Activated naive CD4-positive, alpha-beta T cell treated with anti-CD3 and anti-CD28 coated beads, Interleukin-2, amount 50 U/mL, for 72 hours (primary cell): ENCODE measurements at regions not wholly inside any gene's neighbourhood (a gene's known extent, or its start where the extent isn't known, plus 50 kb on each side); places are given as distances from the start of the nearest gene placed in this dataset.

ENCODE experiments used
- ATAC-seq, 2 donors: fragments of 150-1000 bp; cut with Tn5 transposase; 2 replicates each; pipeline ENCODE4 v1.10.0; 2021; ENCODE audit warnings: mild to moderate bottlenecking in 2 of 2, moderate library complexity in 2 of 2
- DNase-seq, 2 donors: peaks; one replicate each; pipeline ENCODE4 v3.0.0; 2021 to 2022; ENCODE audit warnings: low spot score in 2 of 2
- H3K27ac Mint-ChIP-seq, 2 donors: one replicate each; pipeline ENCODE4 v1.8.0; 2022; ENCODE audit warnings: mild to moderate bottlenecking in 2 of 2, mixed read lengths in 2 of 2
- H3K36me3 Mint-ChIP-seq, 2 donors: one replicate each; pipeline ENCODE4 v1.8.0; 2022; ENCODE audit warnings: mixed read lengths in 2 of 2
- H3K9me3 Mint-ChIP-seq, 2 donors: one replicate each; pipeline ENCODE4 v1.8.0; 2022; ENCODE audit warnings: mixed read lengths in 2 of 2

DNA sequence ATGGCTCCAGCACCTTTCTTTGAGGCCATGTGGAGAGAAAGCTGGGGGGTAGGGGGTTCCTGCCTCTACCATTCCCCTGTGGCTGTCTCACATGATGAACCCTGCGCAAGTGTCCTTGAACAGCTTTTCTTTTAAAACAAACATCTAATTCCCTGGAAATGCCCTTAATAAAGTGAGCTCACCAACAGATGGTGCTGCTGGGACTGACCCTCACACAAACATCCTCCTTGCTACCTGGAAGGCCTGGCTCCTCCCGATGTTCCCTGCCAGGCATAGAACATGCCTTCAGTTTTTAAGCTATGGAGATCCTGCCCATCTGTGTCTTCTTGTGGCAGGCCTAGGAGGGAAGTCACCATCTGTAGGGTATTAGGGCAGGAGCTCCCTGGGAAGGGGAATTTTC is 60.7 kb upstream of the GATA6 start:
- ATAC-seq: no peak
- peaks cover 0 to 3% of the 10 kb centered on the region in 2 donors for H3K9me3 Mint-ChIP-seq
- no peak overlapping the region for H3K27ac Mint-ChIP-seq
- no peaks in the 10 kb centered on the region for H3K36me3 Mint-ChIP-seq
- no peak for DNase-seq

DNA sequence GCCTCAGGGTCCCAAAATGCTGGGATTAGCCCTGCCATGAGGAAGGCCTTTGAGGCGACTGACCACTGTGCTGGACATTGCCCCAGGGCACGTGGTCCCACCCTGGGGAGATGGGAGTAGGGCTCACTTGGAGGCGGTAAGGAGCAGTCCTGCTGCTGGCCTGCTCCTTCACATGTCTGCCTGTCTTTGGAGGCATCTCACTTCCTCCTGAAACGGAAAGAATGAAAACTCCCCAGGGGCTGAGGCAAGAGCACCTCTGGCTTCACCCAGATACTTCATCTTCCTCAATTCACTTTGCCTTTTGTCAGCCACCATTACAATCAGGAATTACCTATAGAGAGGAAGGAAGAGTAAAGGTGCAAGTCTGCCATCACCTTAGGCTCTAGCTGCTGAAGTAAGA is 59.9 kb upstream of the GATA6 start:
- H3K36me3 Mint-ChIP-seq: no peaks in the 10 kb centered on the region
- DNase-seq (no peak), ATAC-seq (no peak)
- no peak overlapping the region for H3K27ac Mint-ChIP-seq
- peaks cover 0 to 3% of the 10 kb centered on the region in 2 donors for H3K9me3 Mint-ChIP-seq

DNA sequence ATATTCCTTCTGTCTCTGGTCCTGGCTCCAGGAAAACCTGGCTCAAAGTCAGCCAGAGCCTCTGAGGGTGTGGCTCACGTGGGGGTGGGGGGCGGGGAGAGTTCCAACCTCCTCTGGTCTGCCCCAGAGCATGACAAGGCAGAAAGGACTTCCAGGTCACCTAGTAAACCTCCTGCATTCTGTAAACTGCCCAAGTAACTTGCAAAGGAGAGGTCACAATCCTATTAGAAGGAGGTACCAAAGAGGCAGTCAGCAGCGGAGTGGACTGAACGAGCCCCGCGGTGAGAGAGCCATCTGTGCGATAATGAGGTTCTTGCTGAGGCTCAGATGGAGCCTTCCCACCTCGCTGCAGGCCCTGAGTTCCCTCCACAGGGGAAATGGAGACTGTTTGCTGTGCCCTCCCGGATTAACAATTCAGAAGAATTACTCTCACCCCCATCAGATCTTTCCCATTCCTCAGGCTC is 58.9 kb upstream of the GATA6 start:
- Mint-ChIP-seq H3K27ac (no peak overlapping the region), H3K36me3 (no peaks in the 10 kb centered on the region), H3K9me3 (peaks cover 0 to 3% of the 10 kb centered on the region in 2 donors)
- ATAC-seq (no peak), DNase-seq (no peak)

DNA sequence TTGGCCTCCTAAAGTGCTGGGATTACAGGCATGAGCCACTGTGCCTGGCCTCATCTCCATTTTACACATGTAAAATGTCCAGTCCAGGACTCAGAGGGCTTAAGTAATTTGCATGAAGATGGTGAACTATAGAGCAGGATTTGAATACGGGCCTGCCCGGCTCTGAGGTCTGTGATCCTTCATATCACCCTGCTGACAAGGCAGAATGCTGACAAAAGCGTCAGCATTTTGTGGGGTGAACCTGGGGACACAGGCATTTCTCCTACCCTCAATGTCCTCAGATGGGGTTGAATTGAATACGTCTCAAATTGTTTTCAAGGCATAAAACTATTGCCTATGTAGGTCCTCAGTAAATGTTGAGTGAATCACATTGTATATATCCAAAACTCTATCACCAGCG is 57.2 kb upstream of the GATA6 start:
- DNase-seq: no peak
- no peak overlapping the region for H3K27ac Mint-ChIP-seq
- no peaks in the 10 kb centered on the region for H3K36me3 Mint-ChIP-seq
- no peak for ATAC-seq
- peaks cover 0 to 3% of the 10 kb centered on the region in 2 donors for H3K9me3 Mint-ChIP-seq

DNA sequence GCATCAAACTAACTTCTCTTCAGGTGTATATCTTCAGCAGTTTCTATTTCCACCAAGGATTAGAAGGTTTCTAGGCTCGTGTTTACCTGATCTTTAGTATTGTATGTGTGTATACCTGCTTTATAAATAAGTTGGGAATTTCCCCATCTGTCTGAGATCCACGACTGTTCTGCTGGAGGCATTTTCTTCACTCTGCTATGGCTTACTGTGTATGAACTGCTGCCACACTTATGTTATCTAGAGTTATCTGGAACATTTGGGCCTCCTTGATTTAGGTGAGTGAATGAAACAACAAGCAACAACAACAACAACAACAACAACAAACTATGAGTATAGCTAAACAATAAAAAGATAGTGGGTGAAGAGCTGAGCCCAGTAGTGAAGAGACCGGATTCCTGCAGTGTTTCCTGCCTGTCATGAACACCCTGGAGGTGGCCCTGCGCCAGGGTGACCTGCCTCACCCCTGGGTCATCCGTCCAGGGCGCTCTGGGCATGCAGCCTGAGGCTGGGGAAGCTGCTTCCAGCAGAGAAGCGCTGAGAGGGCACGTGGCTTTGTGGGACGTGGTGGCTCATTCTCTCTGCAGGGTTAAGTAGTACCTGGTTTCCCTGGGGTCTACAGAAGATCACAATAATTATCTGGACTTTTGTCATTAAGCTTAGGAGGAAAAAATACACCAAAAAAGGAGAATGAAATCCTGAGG is 56.1 kb upstream of the GATA6 start:
- peaks cover 0 to 3% of the 10 kb centered on the region in 2 donors for H3K9me3 Mint-ChIP-seq
- no peaks in the 10 kb centered on the region for H3K36me3 Mint-ChIP-seq
- H3K27ac Mint-ChIP-seq: no peak overlapping the region
- ATAC-seq: no peak
- no peak for DNase-seq

DNA sequence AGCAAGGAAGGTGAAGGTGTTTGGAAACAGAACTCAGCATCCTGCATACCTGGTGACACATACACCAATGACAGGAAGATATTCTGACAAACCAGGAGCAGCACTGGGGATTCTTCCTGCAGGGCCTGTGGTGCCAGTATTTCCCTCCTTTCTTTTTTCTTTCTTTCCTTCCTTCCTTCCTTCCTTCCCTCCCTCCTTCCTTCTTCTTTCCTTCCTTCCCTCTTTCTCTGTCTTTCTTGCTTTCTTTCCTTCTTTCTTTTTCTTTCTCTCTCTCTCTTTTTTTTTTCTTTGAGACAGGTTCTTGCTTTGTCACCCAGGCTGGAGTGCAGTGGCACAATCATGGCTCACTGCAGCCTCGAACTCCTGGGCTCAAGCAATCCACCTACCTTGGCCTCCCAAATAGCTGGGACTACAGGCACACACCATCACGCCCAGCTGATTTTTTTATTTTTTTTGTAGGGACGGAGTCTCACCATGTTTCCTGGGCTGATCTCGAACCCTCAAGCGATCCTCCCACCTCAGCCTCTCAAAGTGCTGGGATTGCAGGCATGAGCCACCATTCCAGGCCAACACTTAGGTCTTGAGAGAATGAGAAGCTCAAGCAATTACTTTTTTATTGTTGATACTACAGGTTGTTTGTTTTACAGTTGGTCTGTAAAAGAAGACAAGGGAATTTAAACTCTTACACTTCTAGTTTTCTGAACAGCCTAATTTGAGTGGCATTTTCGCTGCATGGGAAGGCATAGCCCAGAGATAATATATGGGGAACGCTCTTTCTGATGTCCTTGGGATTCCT is 54.7 kb upstream of the GATA6 start:
- Mint-ChIP-seq H3K9me3 (peaks cover 5 to 7% of the 10 kb centered on the region in 2 donors), H3K36me3 (no peaks in the 10 kb centered on the region), H3K27ac (no peak overlapping the region)
- DNase-seq (no peak), ATAC-seq (no peak)

DNA sequence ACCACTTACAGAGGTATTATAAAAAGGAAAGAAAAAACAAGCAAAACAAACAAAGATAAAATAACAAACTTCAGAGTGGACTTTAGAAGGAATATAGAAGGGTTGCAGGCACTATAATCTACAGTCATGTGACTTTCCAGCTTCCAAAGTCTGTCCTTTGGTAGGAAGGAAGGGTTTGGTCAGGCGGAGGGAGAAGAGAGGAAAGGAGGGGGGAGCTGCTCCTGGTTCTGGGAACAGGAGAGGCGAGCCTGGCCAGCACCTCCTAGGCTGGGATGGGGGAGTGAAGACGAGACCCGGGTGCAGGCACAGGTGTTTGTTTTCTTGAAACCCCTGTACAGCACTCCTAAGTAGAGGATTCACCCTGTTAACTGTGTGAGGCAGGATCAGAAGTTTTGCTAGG is 53.8 kb upstream of the GATA6 start:
- H3K27ac Mint-ChIP-seq: no peak overlapping the region
- no peak for ATAC-seq

More for the DNA sequence above, 53.8 kb upstream of the GATA6 start:
- DNase-seq: no peak
- H3K36me3 Mint-ChIP-seq: no peaks in the 10 kb centered on the region
- peaks cover 5 to 7% of the 10 kb centered on the region in 2 donors for H3K9me3 Mint-ChIP-seq
